AG09309 (cell line): ENCODE measurements at regions not wholly inside any gene's neighbourhood (a gene's known extent, or its start where the extent isn't known, plus 50 kb on each side); places are given as distances from the start of the nearest gene placed in this dataset.

Source experiments
- DNase-seq: peaks from one replicate; pipeline ENCODE4 v3.0.0-alpha.2; 2010; ENCODE audit warnings: low read depth
- H3K4me3 ChIP-seq: 2 replicates; pipeline ENCODE4 v1.5.1; 2011; ENCODE audit warnings: mild to moderate bottlenecking, low read depth, low read length, moderate library complexity; ENCODE audit not compliant: control insufficient read depth
- TF ChIP-seq, protein P1 (sequence below): IDR thresholded peaks from 2 replicates; pipeline ENCODE4 v1.5.1; 2011; ENCODE audit warnings: mild to moderate bottlenecking, low read depth, low read length, inconsistent platforms; ENCODE audit not compliant: insufficient read depth, control insufficient read depth; ENCODE audit errors: missing control alignments

DNA sequence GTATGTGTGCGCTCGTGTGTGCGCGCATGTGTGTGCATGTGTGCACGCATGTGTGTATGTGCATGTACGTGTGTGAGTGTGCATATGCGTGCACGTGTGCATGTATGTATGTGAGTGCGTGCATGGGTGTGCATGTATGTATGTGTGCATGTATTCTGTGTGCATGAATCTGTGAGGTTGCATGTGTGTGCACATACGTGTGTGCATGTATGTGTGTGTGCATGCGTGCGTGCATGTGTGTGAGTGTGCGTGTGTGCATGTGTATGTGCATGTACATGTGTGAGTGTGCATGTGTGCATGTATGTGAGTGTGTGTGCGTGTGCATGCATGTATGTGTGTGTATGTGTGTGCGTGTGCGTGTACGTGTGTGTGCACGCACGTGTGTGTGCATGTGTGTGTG, 241.5 kb downstream of the SHOX start:
- TF ChIP-seq, protein P1, sequence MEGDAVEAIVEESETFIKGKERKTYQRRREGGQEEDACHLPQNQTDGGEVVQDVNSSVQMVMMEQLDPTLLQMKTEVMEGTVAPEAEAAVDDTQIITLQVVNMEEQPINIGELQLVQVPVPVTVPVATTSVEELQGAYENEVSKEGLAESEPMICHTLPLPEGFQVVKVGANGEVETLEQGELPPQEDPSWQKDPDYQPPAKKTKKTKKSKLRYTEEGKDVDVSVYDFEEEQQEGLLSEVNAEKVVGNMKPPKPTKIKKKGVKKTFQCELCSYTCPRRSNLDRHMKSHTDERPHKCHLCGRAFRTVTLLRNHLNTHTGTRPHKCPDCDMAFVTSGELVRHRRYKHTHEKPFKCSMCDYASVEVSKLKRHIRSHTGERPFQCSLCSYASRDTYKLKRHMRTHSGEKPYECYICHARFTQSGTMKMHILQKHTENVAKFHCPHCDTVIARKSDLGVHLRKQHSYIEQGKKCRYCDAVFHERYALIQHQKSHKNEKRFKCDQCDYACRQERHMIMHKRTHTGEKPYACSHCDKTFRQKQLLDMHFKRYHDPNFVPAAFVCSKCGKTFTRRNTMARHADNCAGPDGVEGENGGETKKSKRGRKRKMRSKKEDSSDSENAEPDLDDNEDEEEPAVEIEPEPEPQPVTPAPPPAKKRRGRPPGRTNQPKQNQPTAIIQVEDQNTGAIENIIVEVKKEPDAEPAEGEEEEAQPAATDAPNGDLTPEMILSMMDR: no peak
- H3K4me3 ChIP-seq: no peak overlapping the region
- no peak for DNase-seq

DNA sequence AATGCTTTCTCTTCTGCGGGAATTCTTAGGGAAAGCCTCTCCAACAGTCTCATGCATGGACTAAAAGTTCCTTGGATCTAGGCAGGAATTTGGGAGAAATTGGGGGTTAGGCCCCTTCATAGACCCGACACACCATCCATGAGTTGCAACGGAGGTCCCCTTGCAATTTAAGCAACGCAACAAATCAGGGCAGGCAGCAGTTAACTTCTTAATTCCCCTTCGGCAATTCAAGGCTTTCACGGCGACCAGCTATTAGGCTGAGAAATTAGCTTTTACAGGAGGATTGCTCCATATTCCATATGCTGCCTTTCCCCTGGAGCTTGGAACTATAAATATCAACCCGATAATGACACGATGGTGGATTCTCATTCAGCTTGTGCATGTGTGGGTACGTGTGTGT, 241.0 kb downstream of the SHOX start:
- no peak for DNase-seq
- TF ChIP-seq, protein P1: no peak
- H3K4me3 ChIP-seq: no peak overlapping the region

DNA sequence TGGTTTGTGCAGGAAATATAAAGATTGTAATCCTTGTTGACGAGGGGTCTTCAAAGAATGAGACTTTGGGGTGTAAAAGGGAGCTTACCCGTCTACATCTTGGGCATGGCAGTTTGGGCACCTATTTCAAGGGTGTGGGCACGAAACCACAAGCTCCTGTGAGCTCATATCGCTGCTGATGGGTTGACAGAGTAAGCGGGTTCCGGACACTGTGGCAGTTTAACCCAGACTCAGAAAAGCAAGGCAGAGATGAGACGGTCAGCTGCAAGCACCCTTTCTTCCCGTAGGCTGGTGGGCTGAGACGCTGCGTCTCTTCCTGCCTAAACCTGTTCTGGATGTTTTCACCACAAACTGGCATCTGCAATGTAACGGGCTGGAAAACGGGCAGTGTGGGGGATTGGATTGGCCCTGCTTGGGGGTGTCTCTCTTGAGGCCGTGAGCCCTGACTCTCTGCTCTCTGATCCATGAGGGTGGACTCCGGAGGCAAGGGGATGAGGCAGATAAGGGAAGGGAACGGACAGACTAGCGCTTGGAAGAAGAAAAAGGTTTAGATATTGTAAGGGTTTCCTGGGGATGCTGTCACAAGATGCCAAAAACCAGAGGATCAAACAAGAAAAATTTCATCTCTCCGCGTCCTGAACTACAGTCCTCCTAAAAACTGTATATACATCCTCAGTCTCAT, 237.5 kb downstream of the SHOX start:
- no peak overlapping the region for H3K4me3 ChIP-seq
- TF ChIP-seq, protein P1: no peak
- no peak for DNase-seq

DNA sequence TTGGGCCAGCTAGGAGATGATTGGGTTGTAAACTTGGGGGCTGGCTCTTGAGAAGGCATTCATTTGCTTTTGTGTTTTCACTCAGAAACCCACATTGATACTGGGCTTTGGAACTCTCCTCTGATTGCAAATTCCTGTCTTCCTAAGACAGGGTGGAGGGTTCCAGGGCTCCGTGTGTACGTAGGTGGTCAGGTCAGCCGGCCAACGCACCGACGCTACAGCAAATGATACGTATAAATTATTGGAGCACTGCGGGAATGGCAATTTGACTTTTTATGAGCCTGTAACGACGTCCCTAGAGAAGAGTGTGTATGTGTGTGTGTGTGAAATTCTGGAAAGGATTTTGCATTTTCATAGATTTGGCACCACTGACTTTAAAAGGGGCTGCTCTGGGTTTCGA, 236.9 kb downstream of the SHOX start:
- DNase-seq: no peak
- TF ChIP-seq, protein P1: no peak

DNA sequence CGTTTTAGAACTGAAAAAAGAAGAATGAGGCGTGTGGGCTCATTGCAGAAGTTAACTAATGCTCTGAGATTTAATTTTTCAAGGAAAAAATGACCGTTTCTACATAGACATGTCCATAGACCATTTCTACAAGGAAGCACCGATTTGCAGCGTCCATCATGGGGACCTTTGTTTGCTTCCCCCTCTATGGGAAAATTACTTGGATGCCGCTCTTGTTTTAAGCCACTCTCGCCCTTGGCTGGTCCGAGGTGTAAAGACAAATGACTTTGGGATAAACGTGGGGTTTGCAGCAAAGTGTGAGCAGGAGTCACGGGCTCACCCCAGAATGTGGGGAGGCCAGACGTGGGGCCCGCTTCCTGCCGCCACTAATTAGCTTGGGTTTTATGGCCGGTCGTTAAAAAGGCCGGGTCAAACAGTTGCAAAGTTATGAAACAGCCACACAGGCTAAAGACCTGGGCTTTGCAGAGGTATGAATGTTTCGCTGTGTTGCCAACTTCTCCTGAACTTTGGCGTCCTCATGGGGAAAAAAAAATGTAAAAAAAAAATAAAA, 235.9 kb downstream of the SHOX start:
- TF ChIP-seq, protein P1: no peak
- DNase-seq: no peak
- no peak overlapping the region for H3K4me3 ChIP-seq

More for the DNA sequence above, 236.9 kb downstream of the SHOX start:
- H3K4me3 ChIP-seq: no peak overlapping the region

DNA sequence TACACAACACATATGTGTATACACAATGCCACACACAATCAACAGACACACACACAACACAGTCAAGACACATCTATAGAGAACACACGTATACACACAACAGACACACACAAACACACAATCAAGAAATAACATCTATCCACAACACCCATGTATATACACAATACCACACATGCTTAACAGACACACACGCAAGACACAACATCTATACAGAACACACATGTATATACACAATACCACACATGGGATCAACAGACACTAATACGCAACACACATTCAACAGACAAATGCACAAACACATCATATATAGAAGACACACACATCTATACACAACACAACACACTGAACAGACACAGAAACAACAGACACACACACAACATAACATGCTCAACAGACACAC, 234.8 kb downstream of the SHOX start:
- DNase-seq: no peak
- no peak overlapping the region for H3K4me3 ChIP-seq
- TF ChIP-seq, protein P1: no peak
